IPS-NIHi7 (cell line): ENCODE measurements at regions not wholly inside any gene's neighbourhood (a gene's known extent, or its start where the extent isn't known, plus 50 kb on each side); places are given as distances from the start of the nearest gene placed in this dataset.
"Not testable (repeated sequence)": the region's sequence is repeated elsewhere in the genome, so short reads cannot be mapped to it uniquely, and the experiment has no call there.

Experiments used
- DNase-seq: peaks from one replicate; pipeline ENCODE4 v3.0.0; 2012; ENCODE audit warnings: mixed read lengths; ENCODE audit errors: extremely low spot score

- DNase-seq, result no peak
These were observed 253.3 kb upstream of the KIAA1217 start for GRCh38 chr10:23955456-23956225.

GRCh38 chr10:23965123-23965522 lies 243.8 kb upstream of the KIAA1217 start:
- DNase-seq, result no peak

- no peak for DNase-seq
These were observed 243.1 kb upstream of the KIAA1217 start for GRCh38 chr10:23965880-23966279.

GRCh38 chr10:23966504-23967051 lies 242.4 kb upstream of the KIAA1217 start:
- DNase-seq, result no peak

GRCh38 chr10:23968301-23968700 lies 240.6 kb upstream of the KIAA1217 start:
- no peak for DNase-seq

GRCh38 chr10:23974746-23975272 lies 234.1 kb upstream of the KIAA1217 start:
- no peak for DNase-seq

GRCh38 chr10:23975431-23975830 lies 233.5 kb upstream of the KIAA1217 start:
- no peak for DNase-seq

GRCh38 chr10:23976275-23976674 lies 232.7 kb upstream of the KIAA1217 start:
- DNase-seq, result no peak

- no peak for DNase-seq
These were observed 230.6 kb upstream of the KIAA1217 start for GRCh38 chr10:23978317-23978716.

- DNase-seq, result no peak
These were observed 228.8 kb upstream of the KIAA1217 start for GRCh38 chr10:23980094-23980493.

GRCh38 chr10:23981520-23982309 lies 227.2 kb upstream of the KIAA1217 start:
- DNase-seq, result no peak

- DNase-seq, result not testable (repeated sequence)
These were observed 224.5 kb upstream of the KIAA1217 start for GRCh38 chr10:23984405-23984804.

GRCh38 chr10:23988006-23988405 lies 220.9 kb upstream of the KIAA1217 start:
- no peak for DNase-seq

GRCh38 chr10:23994459-23995046 lies 214.4 kb upstream of the KIAA1217 start:
- DNase-seq, result peak; percentile 77

- DNase-seq, result no peak
These were observed 209.5 kb upstream of the KIAA1217 start for GRCh38 chr10:23999445-23999844.

- no peak for DNase-seq
These were observed 208.6 kb upstream of the KIAA1217 start for GRCh38 chr10:24000271-24000813.

GRCh38 chr10:24006741-24007140 lies 202.2 kb upstream of the KIAA1217 start:
- no peak for DNase-seq

GRCh38 chr10:24007359-24007758 lies 201.6 kb upstream of the KIAA1217 start:
- DNase-seq, result no peak

- no peak for DNase-seq
These were observed 200.5 kb upstream of the KIAA1217 start for GRCh38 chr10:24008164-24009091.

- no peak for DNase-seq
These were observed 199.8 kb upstream of the KIAA1217 start for GRCh38 chr10:24009115-24009514.

- no peak for DNase-seq
These were observed 199.2 kb upstream of the KIAA1217 start for GRCh38 chr10:24009736-24010135.
